ENCODE measurements at regions not wholly inside any gene's neighbourhood (a gene's known extent, or its start where the extent isn't known, plus 50 kb on each side); places are given as distances from the start of the nearest gene placed in this dataset.

- DNase-seq: no peak
These were observed 142.5 kb downstream of the RBFOX3 start for GRCh38 chr17:79468183-79468944.

GRCh38 chr17:79466562-79467350, 144.1 kb downstream of the RBFOX3 start:
- DNase-seq: no peak

- DNase-seq: no peak
These were observed 145.2 kb downstream of the RBFOX3 start for GRCh38 chr17:79465681-79466025.

- no peak for DNase-seq
These were observed 145.7 kb downstream of the RBFOX3 start for GRCh38 chr17:79465011-79465680.

GRCh38 chr17:79464318-79465010, 146.4 kb downstream of the RBFOX3 start:
- DNase-seq: no peak

GRCh38 chr17:79463421-79464317, 147.2 kb downstream of the RBFOX3 start:
- DNase-seq: no peak

- no peak for DNase-seq
These were observed 149.8 kb downstream of the RBFOX3 start for GRCh38 chr17:79461041-79461440.

- no peak for DNase-seq
These were observed 151.0 kb downstream of the RBFOX3 start for GRCh38 chr17:79459846-79460245.

- DNase-seq: no peak
These were observed 151.7 kb downstream of the RBFOX3 start for GRCh38 chr17:79459003-79459655.

GRCh38 chr17:79458356-79458755, 152.5 kb downstream of the RBFOX3 start:
- no peak for DNase-seq

- no peak for DNase-seq
These were observed 153.0 kb downstream of the RBFOX3 start for GRCh38 chr17:79457889-79458288.

- no peak for DNase-seq
These were observed 153.5 kb downstream of the RBFOX3 start for GRCh38 chr17:79457376-79457775.

GRCh38 chr17:79455636-79456035, 155.2 kb downstream of the RBFOX3 start:
- DNase-seq: no peak

- no peak for DNase-seq
These were observed 156.0 kb downstream of the RBFOX3 start for GRCh38 chr17:79454826-79455225.

- DNase-seq: no peak
These were observed 157.4 kb downstream of the RBFOX3 start for GRCh38 chr17:79453481-79453880.

GRCh38 chr17:79452706-79453105, 158.1 kb downstream of the RBFOX3 start:
- DNase-seq: no peak

GRCh38 chr17:79451167-79451566, 159.7 kb downstream of the RBFOX3 start:
- no peak for DNase-seq

- no peak for DNase-seq
These were observed 164.3 kb downstream of the RBFOX3 start for GRCh38 chr17:79446399-79447009.

- DNase-seq: no peak
These were observed 166.7 kb downstream of the RBFOX3 start for GRCh38 chr17:79444198-79444597.

GRCh38 chr17:79443026-79443425, 167.8 kb downstream of the RBFOX3 start:
- no peak for DNase-seq
